Prostate gland (tissue), 2 donors: ENCODE measurements at regions not wholly inside any gene's neighbourhood (a gene's known extent, or its start where the extent isn't known, plus 50 kb on each side); places are given as distances from the start of the nearest gene placed in this dataset.
A peak's percentile ranks its signal among the peaks of the same experiment; 100 is the strongest.

Source experiments
- DNase-seq: peaks from one replicate; pipeline ENCODE4 v3.0.0-alpha.2; 2019; ENCODE audit warnings: low spot score
- H3K27ac ChIP-seq, 2 donors: fragments of 200-600 bp; sonication (generic); 2 replicates each; pipeline ENCODE4 v1.5.1; 2017 to 2019
- H3K27me3 ChIP-seq: fragments of 200-600 bp; sonication (generic); replicated peaks from 2 replicates; pipeline ENCODE4 v1.5.1; 2019; ENCODE audit not compliant: insufficient read depth
- H3K36me3 ChIP-seq, 2 donors: fragments of 200-600 bp; sonication (generic); 1 replicate in 1 of 2; 2 replicates in 1 of 2; pipeline versions ENCODE4 v1.5.1 to v1.8.1; 2017 to 2019
- H3K4me1 ChIP-seq: fragments of 200-600 bp; sonication (generic); replicated peaks from 2 replicates; pipeline ENCODE4 v1.5.1; 2019
- H3K4me3 ChIP-seq, 2 donors: fragments of 200-600 bp; sonication (generic); 2 replicates each; pipeline ENCODE4 v1.5.1; 2017 to 2019
- H3K9me3 ChIP-seq: fragments of 200-600 bp; sonication (generic); 2 replicates; pipeline ENCODE4 v1.5.1; 2017
- POLR2A ChIP-seq: fragments of 450-650 bp; IDR thresholded peaks from one replicate; pipeline ENCODE4 v1.6.1; 2016; ENCODE audit warnings: antibody characterized with exemption, mild to moderate bottlenecking
- POLR2AphosphoS5 ChIP-seq: sonication (generic); formaldehyde crosslinking; IDR thresholded peaks from one replicate; pipeline ENCODE4 v1.6.1; 2017; ENCODE audit warnings: antibody characterized with exemption
- WGBS: methylation state at CpG from one replicate; pipeline ENCODE4 v1.1.5; 2018; 5-methylcytosine and 5-hydroxymethylcytosine counted together
- intact Hi-C: fragments of 100-400 bp; cut with DNase I; formaldehyde crosslinking; loops from one replicate; pipeline ENCODE4 v1.14.2; 2022
- TF ChIP-seq, protein P1 (sequence below), 4 experiments: fragments of 200-600 bp in 2 of 4; fragments of 450-650 bp in 2 of 4; sonication (generic) in 2 of 4; IDR thresholded peaks; 1 replicate in 3 of 4; 2 replicates in 1 of 4; pipeline ENCODE4 v1.5.1; 2016 to 2019; ENCODE audit warnings: antibody characterized with exemption in 4 of 4, mild to moderate bottlenecking in 2 of 4, moderate library complexity in 2 of 4

DNA sequence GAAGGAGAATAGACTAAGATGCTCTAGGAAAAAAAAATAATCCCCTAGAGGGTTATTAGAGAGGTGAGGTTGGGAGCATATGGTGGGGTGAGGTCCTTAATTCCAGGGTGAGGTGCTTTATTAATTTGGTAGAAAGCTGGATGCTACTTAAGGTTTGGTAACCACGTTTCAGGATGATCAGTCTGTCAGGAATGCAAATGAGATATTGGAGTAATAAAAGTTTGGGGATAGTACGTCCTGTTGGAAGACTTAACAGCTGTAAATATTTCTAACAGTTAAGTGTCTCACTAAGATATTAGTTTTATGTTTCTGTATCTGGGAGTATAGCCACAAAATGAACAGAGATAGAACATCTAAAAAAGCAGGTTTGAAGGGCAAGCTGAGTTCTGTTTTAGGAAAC lies 578.9 kb downstream of the CETN3 start:
- Histone ChIP-seq H3K4me1 (no peaks in the 10 kb centered on the region), H3K36me3 (no peaks in the 10 kb centered on the region), H3K27ac (no peak overlapping the region), H3K4me3 (no peak overlapping the region), H3K27me3 (no peaks in the 10 kb centered on the region), H3K9me3 (no peaks in the 10 kb centered on the region)
- TF ChIP-seq POLR2AphosphoS5, result no peak
- DNase-seq, result no peak
- 12% methylated on average over 2 of the region's 2 CpGs for WGBS
- intact Hi-C loops, result no loop called here

DNA sequence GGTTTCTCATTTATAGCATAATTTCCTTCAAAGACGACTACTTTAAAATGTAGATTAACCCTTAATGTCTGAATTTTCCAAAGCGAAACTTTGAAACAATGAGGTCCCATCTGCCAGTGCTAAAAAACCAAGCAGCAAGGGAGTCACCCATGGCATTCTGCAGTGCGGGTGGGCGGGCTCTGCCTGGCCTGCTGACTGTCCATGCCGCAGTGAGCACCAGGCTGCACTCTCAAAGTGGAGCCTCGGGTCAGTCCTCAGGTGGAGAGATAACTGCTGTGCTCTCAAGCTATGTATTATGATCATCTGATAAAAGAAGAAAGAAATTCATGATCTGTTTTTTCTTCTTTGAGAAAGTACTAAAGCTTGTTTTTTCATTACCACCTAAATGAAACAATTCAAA lies 581.6 kb downstream of the CETN3 start:
- H3K36me3 ChIP-seq, result no peaks in the 10 kb centered on the region
- H3K27ac ChIP-seq, result no peak overlapping the region
- intact Hi-C loops, result no loop called here
- TF ChIP-seq POLR2A (no peak), POLR2AphosphoS5 (no peak)
- TF ChIP-seq, protein P1, sequence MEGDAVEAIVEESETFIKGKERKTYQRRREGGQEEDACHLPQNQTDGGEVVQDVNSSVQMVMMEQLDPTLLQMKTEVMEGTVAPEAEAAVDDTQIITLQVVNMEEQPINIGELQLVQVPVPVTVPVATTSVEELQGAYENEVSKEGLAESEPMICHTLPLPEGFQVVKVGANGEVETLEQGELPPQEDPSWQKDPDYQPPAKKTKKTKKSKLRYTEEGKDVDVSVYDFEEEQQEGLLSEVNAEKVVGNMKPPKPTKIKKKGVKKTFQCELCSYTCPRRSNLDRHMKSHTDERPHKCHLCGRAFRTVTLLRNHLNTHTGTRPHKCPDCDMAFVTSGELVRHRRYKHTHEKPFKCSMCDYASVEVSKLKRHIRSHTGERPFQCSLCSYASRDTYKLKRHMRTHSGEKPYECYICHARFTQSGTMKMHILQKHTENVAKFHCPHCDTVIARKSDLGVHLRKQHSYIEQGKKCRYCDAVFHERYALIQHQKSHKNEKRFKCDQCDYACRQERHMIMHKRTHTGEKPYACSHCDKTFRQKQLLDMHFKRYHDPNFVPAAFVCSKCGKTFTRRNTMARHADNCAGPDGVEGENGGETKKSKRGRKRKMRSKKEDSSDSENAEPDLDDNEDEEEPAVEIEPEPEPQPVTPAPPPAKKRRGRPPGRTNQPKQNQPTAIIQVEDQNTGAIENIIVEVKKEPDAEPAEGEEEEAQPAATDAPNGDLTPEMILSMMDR (IDR thresholded peaks at IDR 0.05), result no peak
- no peak for DNase-seq
- WGBS, result 53% methylated on average over 6 of the region's 6 CpGs
- no peaks in the 10 kb centered on the region for H3K9me3 ChIP-seq
- H3K4me1 ChIP-seq, result no peaks in the 10 kb centered on the region
- H3K27me3 ChIP-seq, result no peaks in the 10 kb centered on the region
- no peak overlapping the region for H3K4me3 ChIP-seq

DNA sequence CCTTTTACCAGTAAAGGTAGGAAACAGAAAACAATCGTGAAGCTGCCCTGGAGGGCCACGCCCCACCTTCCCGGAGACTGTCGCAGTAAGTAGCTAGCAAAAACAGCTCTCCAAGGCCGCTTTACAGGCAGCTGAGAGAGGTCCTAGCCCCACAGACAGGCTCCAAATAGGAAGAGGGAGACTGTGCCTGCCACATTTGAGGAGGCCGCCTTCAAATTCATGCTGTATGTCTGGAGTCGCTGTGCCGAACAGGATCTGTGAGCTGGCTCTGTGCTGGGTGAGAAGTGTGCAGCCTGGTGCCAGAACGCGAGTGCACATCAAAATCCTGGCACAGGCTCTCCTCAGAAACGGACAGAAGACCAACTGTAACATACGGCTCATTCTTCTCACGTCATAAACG lies 582.2 kb downstream of the CETN3 start:
- peak; percentile 13 for DNase-seq
- TF ChIP-seq, protein P1 (IDR thresholded peaks at IDR 0.05), result no peak
- TF ChIP-seq POLR2AphosphoS5, result peak; percentile 5
- Histone ChIP-seq H3K9me3 (no peaks in the 10 kb centered on the region), H3K27me3 (no peaks in the 10 kb centered on the region), H3K4me1 (no peaks in the 10 kb centered on the region), H3K27ac (peak overlapping the region in 1 of 2 donors; percentile 18), H3K36me3 (no peaks in the 10 kb centered on the region), H3K4me3 (peak overlapping the region in 1 of 2 donors; percentile 13)
- intact Hi-C loops, result no loop called here
- WGBS, result 10% methylated on average over 14 of the region's 14 CpGs

DNA sequence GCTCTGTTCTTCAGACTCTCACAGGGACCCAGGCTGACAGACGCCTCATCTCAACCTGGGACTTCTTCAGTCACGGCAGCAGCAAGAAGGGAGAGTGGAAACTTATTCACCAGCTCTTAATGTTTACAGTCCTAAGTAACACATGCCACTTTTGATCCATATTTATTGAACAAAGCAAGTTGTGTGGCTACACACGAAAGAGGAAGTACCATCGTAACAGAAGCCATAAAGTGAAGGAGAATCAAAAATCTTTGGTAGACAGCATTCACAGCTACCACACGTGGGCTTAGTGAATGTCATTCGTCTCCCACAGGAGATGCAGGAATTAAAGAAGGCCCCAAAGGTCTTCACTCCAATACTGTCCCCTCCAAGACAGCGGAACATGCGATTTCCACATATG lies 582.6 kb downstream of the CETN3 start:
- 71% methylated on average over 8 of the region's 8 CpGs for WGBS
- Histone ChIP-seq H3K4me3 (no peak overlapping the region), H3K4me1 (no peaks in the 10 kb centered on the region), H3K9me3 (no peaks in the 10 kb centered on the region), H3K36me3 (no peaks in the 10 kb centered on the region), H3K27ac (no peak overlapping the region), H3K27me3 (no peaks in the 10 kb centered on the region)
- no peak for DNase-seq
- intact Hi-C loops, result no loop called here
- TF ChIP-seq, protein P1 (IDR thresholded peaks at IDR 0.05), result no peak
- TF ChIP-seq POLR2A (no peak), POLR2AphosphoS5 (no peak)

DNA sequence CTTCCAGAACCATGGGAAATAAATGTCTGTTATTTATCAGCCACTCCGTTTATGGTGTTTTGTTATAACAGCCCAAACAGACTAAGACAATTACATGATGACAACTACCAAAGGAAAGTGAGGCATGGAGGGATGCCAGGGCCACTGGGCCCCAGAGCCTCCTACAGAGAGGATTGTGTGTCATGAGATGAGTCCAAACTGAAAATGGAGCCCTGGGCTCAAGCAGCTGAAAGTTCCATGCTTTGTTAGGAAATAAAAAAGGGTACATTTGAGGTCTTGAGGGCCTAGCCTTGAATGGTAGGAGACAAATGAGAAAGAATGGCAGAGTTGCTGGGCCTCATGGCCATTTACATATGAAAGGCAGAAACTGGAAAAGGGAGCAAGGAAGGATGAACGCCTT lies 586.5 kb downstream of the CETN3 start:
- 87% methylated on average over 2 of the region's 2 CpGs for WGBS
- Histone ChIP-seq H3K36me3 (no peaks in the 10 kb centered on the region), H3K9me3 (no peaks in the 10 kb centered on the region)

More for the DNA sequence above, 586.5 kb downstream of the CETN3 start:
- TF ChIP-seq POLR2AphosphoS5 (no peak), POLR2A (no peak)
- TF ChIP-seq, protein P1 (IDR thresholded peaks at IDR 0.05), result no peak
- no peak overlapping the region for H3K27ac ChIP-seq
- H3K4me3 ChIP-seq, result no peak overlapping the region
- H3K27me3 ChIP-seq, result no peaks in the 10 kb centered on the region
- no peak for DNase-seq
- intact Hi-C loops, result no loop called here
- H3K4me1 ChIP-seq, result no peaks in the 10 kb centered on the region
